SK-N-SH (cell line): ENCODE measurements at regions not wholly inside any gene's neighbourhood (a gene's known extent, or its start where the extent isn't known, plus 50 kb on each side); places are given as distances from the start of the nearest gene placed in this dataset.
"Not testable (repeated sequence)": the region's sequence is repeated elsewhere in the genome, so short reads cannot be mapped to it uniquely, and the experiment has no call there.

Experiments
- CHD2 ChIP-seq: fragments of 150-350 bp; IDR thresholded peaks from 2 replicates; pipeline ENCODE4 v1.6.1; 2018; ENCODE audit warnings: low read length; ENCODE audit not compliant: partially characterized antibody
- ELF1 ChIP-seq: IDR thresholded peaks from 2 replicates; pipeline ENCODE4 v1.4.0; 2012
- GABPA ChIP-seq: IDR thresholded peaks from 2 replicates; pipeline ENCODE4 v1.4.0; 2012; ENCODE audit warnings: low read depth, mild to moderate bottlenecking
- JUND ChIP-seq: IDR thresholded peaks from 2 replicates; pipeline ENCODE4 v1.4.0; 2012
- POLR2AphosphoS5 ChIP-seq: IDR thresholded peaks from 2 replicates; pipeline ENCODE4 v1.6.1; 2012; ENCODE audit warnings: low read depth, low read length
- RAD21 ChIP-seq: IDR thresholded peaks from 2 replicates; pipeline ENCODE4 v1.6.1; 2012; ENCODE audit warnings: mild to moderate bottlenecking, low read length
- RCOR1 ChIP-seq: fragments of 150-350 bp; IDR thresholded peaks from 2 replicates; pipeline ENCODE4 v1.6.1; 2017; ENCODE audit warnings: antibody characterized with exemption, low read length
- RFX5 ChIP-seq: IDR thresholded peaks from 2 replicates; pipeline ENCODE4 v1.6.1; 2012; ENCODE audit warnings: mild to moderate bottlenecking, improper control_type of control experiment, low read length
- SMC3 ChIP-seq: IDR thresholded peaks from 2 replicates; pipeline ENCODE4 v1.6.1; 2012; ENCODE audit warnings: low read depth, low read length, improper control_type of control experiment
- TF ChIP-seq, protein P1 (sequence below): fragments of 200-600 bp; sonication (generic); IDR thresholded peaks from 2 replicates; pipeline ENCODE4 v1.6.1; 2017; ENCODE audit warnings: antibody characterized with exemption, mild to moderate bottlenecking, moderate library complexity
- TF ChIP-seq, protein P2 (sequence below): IDR thresholded peaks from 2 replicates; pipeline ENCODE4 v1.4.0; 2012; ENCODE audit warnings: low read depth
- TF ChIP-seq, protein P3 (sequence below): IDR thresholded peaks from 2 replicates; pipeline ENCODE4 v1.6.1; 2012; ENCODE audit warnings: mild to moderate bottlenecking, low read depth, low read length, moderate library complexity
- TF ChIP-seq, protein P4 (sequence below): fragments of 150-350 bp; IDR thresholded peaks from 2 replicates; pipeline ENCODE4 v1.6.1; 2017; ENCODE audit warnings: antibody characterized with exemption, low read length, low read depth, borderline replicate concordance

DNA sequence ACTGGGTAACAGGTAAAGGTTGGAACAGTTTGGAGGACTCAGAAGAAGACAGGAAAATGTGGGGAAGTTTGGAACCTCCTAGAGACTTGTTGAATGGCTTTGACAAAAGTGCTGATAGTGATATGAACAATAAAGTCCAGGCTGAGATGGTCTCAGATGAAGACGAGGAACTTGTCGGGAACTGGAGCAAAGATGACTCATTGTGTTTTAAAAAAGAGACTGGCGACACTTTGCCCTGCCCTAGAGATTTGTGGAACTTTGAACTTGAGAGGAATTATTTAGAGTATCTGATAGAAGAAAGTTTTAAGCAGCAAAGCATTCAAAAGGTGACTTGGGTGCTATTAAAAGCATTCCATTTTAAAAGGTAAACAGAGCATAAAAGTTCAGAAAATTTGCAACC is 90.6 kb upstream of the CD44 start:
- TF ChIP-seq, protein P1, sequence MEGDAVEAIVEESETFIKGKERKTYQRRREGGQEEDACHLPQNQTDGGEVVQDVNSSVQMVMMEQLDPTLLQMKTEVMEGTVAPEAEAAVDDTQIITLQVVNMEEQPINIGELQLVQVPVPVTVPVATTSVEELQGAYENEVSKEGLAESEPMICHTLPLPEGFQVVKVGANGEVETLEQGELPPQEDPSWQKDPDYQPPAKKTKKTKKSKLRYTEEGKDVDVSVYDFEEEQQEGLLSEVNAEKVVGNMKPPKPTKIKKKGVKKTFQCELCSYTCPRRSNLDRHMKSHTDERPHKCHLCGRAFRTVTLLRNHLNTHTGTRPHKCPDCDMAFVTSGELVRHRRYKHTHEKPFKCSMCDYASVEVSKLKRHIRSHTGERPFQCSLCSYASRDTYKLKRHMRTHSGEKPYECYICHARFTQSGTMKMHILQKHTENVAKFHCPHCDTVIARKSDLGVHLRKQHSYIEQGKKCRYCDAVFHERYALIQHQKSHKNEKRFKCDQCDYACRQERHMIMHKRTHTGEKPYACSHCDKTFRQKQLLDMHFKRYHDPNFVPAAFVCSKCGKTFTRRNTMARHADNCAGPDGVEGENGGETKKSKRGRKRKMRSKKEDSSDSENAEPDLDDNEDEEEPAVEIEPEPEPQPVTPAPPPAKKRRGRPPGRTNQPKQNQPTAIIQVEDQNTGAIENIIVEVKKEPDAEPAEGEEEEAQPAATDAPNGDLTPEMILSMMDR: not testable (repeated sequence)
- not testable (repeated sequence) for TF ChIP-seq RAD21, JUND, ELF1, POLR2AphosphoS5, RCOR1, CHD2, GABPA, SMC3, RFX5
- TF ChIP-seq, protein P2, sequence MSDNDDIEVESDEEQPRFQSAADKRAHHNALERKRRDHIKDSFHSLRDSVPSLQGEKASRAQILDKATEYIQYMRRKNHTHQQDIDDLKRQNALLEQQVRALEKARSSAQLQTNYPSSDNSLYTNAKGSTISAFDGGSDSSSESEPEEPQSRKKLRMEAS: not testable (repeated sequence)
- TF ChIP-seq, protein P3, sequence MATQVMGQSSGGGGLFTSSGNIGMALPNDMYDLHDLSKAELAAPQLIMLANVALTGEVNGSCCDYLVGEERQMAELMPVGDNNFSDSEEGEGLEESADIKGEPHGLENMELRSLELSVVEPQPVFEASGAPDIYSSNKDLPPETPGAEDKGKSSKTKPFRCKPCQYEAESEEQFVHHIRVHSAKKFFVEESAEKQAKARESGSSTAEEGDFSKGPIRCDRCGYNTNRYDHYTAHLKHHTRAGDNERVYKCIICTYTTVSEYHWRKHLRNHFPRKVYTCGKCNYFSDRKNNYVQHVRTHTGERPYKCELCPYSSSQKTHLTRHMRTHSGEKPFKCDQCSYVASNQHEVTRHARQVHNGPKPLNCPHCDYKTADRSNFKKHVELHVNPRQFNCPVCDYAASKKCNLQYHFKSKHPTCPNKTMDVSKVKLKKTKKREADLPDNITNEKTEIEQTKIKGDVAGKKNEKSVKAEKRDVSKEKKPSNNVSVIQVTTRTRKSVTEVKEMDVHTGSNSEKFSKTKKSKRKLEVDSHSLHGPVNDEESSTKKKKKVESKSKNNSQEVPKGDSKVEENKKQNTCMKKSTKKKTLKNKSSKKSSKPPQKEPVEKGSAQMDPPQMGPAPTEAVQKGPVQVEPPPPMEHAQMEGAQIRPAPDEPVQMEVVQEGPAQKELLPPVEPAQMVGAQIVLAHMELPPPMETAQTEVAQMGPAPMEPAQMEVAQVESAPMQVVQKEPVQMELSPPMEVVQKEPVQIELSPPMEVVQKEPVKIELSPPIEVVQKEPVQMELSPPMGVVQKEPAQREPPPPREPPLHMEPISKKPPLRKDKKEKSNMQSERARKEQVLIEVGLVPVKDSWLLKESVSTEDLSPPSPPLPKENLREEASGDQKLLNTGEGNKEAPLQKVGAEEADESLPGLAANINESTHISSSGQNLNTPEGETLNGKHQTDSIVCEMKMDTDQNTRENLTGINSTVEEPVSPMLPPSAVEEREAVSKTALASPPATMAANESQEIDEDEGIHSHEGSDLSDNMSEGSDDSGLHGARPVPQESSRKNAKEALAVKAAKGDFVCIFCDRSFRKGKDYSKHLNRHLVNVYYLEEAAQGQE: not testable (repeated sequence)
- TF ChIP-seq, protein P4, sequence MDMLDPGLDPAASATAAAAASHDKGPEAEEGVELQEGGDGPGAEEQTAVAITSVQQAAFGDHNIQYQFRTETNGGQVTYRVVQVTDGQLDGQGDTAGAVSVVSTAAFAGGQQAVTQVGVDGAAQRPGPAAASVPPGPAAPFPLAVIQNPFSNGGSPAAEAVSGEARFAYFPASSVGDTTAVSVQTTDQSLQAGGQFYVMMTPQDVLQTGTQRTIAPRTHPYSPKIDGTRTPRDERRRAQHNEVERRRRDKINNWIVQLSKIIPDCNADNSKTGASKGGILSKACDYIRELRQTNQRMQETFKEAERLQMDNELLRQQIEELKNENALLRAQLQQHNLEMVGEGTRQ: not testable (repeated sequence)
